SHP77 treated with DMSO at 0.1 percent for 48 hours (cell line): ENCODE measurements at regions not wholly inside any gene's neighbourhood (a gene's known extent, or its start where the extent isn't known, plus 50 kb on each side); places are given as distances from the start of the nearest gene placed in this dataset.

Experiments used
- DNase-seq: peaks from one replicate; lab custom pipeline; 2025; lab: John Stamatoyannopoulos, UW

- no peak for DNase-seq
Measured at GRCh38 chr9:86830356-86830755, 117.0 kb downstream of the GAS1 start.

DNA sequence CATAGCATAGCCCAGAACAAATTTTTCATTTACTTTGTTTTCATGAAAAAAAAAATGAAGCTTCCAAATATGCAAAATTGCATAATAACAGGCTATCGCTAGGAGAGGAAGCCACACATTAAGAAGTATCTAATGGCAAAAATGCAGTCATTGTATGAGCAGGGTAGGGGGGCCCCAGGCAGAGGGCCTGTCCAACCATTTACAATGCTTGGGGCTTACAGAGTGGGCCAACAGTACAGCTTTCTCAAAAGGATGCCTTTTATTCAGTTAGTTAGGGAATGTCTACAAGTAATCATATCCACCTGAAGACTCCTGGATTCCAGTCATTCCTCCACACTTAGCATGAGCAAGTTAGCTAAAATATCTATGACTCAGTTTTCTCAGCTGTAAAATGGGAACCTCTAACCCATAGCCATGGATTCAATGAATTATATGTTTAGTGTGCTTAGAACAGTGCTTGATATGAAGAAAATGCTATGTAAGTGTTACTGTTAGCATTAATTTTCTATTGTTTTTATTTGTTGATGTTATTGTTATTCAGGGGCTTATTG lies 117.7 kb downstream of the GAS1 start:
- no peak for DNase-seq

DNA sequence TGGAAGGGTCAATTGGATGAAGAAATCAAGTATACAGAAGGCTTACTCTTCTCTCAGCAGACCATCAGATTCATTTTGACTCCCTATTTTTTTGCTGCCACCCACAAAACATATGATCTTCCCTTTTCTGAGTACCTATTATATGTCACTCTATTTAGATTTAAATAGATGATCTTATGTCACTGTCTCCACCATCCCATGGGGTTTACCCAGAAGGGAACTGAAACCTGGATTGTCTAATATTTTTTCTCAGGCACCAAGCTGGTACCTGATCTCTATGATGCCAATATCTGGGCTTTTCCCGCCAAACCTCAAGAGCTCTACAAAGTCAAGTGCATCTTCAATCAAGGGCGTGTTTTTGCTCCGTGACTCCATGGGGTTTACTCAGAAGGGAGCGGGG lies 118.7 kb downstream of the GAS1 start:
- no peak for DNase-seq

GRCh38 chr9:86827893-86828292 lies 119.4 kb downstream of the GAS1 start:
- no peak for DNase-seq

DNA sequence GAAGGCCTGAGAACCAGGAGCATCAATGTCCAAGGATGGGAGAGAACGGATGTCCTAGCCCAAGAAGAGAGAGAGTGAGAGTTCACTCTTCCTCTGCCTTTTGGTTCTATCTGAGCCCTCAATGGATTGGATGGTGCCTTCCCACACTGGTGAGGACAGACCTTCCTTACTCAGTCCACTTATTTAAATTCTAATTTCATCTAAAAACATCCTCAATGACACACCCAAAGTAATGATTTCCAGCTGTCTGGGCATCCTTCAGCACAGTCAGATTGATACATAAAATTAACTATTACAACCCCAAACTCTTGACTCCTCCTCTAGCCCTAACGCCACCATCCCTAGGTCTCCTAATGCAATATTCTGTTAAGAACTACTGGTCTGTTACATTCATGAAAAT lies 122.0 kb downstream of the GAS1 start:
- DNase-seq: no peak

DNA sequence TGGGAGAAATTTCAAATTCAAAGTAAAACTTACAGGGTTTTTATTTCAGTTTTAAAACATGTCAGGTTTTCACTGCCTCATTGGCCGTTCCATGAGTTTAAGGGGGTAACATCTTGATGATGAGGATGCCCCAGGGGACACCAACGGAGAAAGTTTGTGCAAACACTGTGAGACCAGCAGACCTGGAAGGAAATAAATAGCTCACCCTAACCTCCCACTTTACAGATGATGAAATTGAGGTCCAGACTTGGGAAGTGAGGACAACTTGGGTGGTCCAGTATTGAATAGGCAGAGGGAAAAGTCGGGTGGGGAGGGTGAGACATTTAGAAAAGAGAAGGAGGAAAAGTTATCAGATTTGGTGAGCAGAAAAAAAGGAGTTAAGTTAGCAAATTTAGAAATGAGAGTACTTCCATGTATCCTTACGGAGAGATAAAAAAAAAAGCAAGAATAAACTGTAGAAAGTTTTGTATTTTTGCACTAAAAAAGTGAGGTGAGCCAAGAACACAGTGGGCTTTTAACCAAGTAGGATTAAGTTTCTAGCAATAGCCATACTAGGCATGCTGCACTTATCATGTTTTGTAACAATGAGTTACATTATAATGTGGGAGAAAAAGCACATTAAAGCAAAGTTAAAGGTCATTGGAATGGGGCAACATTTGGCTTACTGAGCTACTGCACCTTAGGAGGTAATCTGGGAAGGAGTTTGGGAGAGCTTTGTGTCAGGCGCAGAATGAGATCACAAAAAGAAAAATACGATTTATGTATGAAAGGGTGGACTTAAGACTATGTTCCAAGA lies 125.1 kb downstream of the GAS1 start:
- DNase-seq: no peak

GRCh38 chr9:86821006-86821845 lies 126.1 kb downstream of the GAS1 start:
- no peak for DNase-seq

GRCh38 chr9:86819552-86819951 lies 127.8 kb downstream of the GAS1 start:
- DNase-seq: no peak

- DNase-seq: no peak
Measured at GRCh38 chr9:86818636-86819035, 128.7 kb downstream of the GAS1 start.

- DNase-seq: no peak
Measured at GRCh38 chr9:86816868-86817267, 130.4 kb downstream of the GAS1 start.

DNA sequence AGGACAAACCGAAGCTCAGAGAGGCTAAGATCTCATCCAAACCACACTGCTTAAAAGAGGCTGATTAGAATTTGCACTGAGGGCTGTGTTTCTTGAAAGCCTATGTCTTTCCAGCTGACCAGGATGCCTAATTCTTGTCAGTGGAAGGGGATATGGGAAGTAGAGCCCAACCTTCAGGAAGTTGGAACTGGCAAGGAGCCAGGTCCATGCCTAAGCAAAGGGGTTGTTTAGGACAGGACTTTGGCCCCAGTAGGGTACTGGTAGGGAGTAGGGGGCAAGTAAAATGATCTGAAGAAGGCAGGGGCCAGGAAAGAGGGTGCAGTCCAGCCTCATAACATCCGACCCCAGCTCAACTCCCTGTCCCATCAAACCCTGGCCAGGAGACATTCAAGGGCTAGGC lies 130.9 kb downstream of the GAS1 start:
- no peak for DNase-seq

GRCh38 chr9:86812616-86813015 lies 134.7 kb downstream of the GAS1 start:
- DNase-seq: no peak

DNA sequence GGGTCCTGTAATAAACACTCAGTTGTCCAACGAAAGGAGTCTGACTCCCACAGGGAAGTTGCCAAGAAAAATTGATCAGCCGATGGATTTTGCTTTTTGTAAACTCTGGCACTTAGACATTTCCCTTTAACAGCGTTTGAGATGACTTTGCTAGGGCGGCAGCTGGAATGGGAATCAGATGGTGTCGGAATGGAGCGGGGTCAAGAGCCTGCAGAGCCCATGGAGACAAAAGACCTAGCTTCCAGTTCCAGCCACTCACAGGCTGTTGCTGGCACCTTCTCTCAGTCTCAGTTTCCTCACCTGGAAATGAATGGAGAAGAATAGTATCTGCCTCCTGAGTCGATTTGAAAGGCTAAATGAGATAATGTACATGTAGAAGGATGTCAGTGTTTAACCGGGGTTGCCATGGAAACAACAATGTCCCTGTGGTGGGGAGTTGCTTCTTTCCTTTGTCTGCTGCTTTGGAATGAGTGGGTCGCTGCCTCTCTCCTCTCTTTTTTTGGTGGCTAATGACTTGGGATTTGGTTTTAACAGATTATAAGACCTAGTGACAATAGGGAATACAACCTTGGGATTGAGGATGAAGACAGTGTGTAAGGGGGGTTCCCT lies 137.4 kb downstream of the GAS1 start:
- no peak for DNase-seq

DNA sequence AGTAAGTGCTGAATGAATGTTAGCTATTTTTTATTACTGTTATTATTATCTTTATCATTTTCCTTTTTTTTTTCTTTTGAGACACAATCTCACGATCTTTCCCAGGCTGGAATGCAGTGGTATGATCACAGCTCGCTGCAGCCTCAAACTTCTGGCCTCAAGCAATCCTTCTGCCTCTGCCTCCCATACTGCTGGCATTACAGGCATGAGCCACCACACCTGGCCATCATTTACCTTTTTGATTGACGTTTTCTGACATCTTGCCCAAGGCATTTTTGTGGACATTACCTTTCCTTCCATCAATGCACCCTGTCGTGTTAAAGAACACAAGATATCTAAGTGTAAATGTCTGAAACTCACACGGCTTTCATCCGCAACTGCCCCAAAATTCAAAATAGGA lies 138.2 kb downstream of the GAS1 start:
- DNase-seq: no peak

GRCh38 chr9:86807367-86807976 lies 139.8 kb downstream of the GAS1 start:
- DNase-seq: no peak

DNA sequence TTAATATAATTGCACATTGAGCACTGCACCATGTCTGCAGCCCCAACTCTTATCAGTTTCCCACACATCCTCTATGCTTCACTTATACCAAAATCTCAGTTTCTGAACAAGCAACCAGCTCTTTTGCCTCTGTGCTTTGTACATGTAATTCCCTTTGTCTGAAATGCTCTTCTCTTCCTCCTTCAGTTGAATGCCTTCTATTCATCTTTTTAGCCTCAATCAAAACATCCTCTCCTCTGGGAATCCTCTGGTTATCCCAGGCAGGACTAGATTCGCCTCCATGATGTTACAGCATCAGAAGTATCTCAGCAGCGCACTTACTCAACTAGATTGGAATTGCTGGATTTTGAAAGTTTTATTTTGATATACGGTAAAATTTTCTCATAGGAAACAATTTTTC lies 143.3 kb downstream of the GAS1 start:
- DNase-seq: no peak

DNA sequence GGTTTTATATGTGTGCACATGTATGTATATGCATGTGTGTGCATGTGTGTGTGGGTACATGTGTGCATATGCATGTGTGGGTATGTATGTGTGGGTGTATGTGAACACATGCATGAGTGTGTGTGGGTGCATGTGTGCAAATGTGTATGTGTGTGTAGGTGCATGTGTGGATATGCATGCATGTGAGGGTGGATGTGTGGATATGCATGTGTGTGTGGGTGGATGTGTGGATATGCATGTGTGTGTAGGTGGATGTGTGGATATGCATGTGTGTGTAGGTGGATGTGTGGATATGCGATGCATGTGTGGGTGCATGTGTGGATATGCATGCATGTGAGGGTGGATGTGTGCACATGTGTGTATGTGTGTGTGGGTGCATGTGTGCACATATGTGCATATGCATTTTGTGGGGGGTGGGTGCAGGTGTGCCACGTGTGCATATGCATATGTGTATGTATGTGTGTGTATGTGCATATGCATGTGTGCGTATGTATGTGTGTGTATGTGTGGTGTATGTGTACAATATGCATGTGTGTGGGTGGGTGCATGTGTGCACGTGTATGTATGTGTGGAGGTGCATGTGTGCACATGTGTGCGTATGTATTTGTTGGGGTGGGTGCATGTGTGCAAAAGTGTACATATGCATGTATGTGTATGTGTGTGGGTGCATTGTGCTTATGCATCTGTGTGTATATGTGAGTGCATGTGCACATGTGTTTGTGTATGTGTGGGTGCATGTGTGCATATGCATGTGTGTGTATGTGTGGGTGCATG lies 144.2 kb downstream of the GAS1 start:
- no peak for DNase-seq

GRCh38 chr9:86801246-86801645 lies 146.1 kb downstream of the GAS1 start:
- DNase-seq: no peak

- DNase-seq: no peak
Measured at GRCh38 chr9:86800681-86801080, 146.6 kb downstream of the GAS1 start.

GRCh38 chr9:86798966-86799365 lies 148.3 kb downstream of the GAS1 start:
- no peak for DNase-seq

GRCh38 chr9:86796666-86797065 lies 150.6 kb downstream of the GAS1 start:
- DNase-seq: no peak
